ENCODE measurements at regions not wholly inside any gene's neighbourhood (a gene's known extent, or its start where the extent isn't known, plus 50 kb on each side); places are given as distances from the start of the nearest gene placed in this dataset.

DNA sequence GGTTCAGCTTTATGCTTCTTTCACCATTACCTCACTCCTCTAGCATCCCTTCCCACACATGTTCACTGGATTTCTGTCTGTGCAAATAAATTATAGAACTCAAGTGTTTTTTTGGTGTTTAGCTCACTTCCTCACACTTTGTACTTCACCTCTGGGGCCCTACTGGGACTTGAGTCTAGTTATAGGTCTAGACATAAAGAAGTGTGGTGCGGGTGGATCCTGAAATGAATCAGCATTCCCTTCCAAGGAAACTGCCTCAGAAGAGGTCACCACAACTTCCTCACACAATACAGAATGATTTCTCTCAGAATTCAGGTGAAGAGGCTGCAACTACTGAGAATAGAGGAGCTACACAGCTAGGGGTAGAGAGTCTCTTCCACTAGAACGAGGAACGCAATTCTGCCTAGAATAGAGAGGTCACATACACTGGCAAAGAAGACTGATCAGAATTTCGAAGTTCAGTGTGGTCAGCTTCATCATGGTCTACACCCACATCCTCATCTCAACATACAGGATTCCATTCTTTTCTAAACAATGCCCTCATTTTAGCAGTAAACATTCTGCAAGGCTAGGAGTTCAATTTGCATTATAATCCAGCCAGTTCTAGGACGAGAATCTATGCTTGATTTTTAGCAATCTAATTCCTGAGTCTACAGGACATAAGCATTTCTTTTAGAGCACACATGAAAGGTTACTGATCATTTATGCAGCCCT, 938.7 kb upstream of the PHF14 start:
- Mint-ChIP-seq H3K27ac (no peak overlapping the region), H3K9me3 (peaks cover 7% of the 10 kb centered on the region), H3K4me3 (no peak overlapping the region), H3K4me1 (no peaks in the 10 kb centered on the region), H3K36me3 (no peaks in the 10 kb centered on the region), H3K27me3 (no peaks in the 10 kb centered on the region)
- CTCF ChIA-PET = no interaction called here
- no peak for DNase-seq

DNA sequence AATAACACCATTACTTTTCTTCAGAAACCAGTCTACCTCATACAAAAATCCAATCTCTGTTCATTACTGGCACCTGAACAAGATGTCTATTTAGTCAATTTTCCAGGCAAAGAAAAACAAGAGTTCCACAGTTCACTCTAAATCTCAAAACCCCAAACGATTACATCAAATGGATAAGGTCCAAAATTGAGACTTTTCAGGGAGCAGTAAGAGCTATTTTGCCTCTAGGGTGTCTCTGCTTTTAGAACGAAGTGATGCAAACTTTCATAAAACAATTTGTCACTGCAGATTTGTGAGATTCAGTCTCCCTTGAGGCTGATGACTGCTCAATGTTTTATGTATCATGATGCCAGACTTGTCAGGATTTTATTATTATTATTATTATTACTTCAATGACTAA, 937.0 kb upstream of the PHF14 start:
- Mint-ChIP-seq H3K27ac (no peak overlapping the region), H3K27me3 (no peaks in the 10 kb centered on the region), H3K4me3 (no peak overlapping the region), H3K9me3 (no peaks in the 10 kb centered on the region), H3K36me3 (no peaks in the 10 kb centered on the region), H3K4me1 (no peaks in the 10 kb centered on the region)
- CTCF ChIA-PET = no interaction called here
- DNase-seq = no peak

DNA sequence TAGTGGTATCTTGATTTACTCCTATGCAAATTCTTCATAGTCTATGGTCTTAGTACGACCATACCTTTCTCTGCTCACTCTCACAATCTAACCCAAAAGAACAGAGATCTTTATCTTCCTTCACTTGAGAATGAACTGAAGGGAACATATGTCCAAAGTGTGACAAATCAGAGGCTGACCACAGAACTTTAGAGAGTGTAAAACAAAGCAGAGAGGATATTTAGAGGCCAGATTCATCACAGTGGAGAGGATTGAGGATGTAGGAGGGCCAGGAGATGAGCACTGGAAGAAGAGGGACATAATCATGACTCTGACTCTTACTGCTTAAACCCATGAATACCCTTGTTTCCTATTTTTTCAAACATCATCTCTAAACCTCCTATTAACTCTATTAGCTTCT, 935.3 kb upstream of the PHF14 start:
- Mint-ChIP-seq H3K27ac (no peak overlapping the region), H3K36me3 (no peaks in the 10 kb centered on the region), H3K9me3 (no peaks in the 10 kb centered on the region), H3K27me3 (no peaks in the 10 kb centered on the region), H3K4me3 (no peak overlapping the region), H3K4me1 (no peaks in the 10 kb centered on the region)
- CTCF ChIA-PET = no interaction called here
- no peak for DNase-seq

DNA sequence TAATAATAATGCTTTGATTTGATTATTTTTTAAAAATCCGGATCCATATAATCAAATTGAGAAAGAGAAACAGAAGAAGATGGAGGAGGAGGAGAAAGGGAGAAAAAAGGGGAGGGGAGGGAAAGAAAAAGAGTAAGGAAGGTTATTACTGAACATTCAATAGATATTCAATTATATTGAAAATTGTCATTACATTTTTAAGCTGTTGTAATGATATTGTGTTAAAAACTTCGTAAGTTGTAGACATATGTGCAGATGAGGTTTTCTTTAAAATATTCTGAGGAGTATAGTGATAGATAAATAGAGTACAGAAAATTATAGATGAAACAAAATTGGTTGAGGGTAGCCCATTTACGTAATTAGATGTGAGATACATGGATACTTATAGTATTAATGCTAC, 933.0 kb upstream of the PHF14 start:
- Mint-ChIP-seq H3K36me3 (no peaks in the 10 kb centered on the region), H3K9me3 (no peaks in the 10 kb centered on the region), H3K4me3 (no peak overlapping the region), H3K27me3 (no peaks in the 10 kb centered on the region), H3K4me1 (no peaks in the 10 kb centered on the region), H3K27ac (no peak overlapping the region)
- DNase-seq = no peak
- CTCF ChIA-PET = no interaction called here

DNA sequence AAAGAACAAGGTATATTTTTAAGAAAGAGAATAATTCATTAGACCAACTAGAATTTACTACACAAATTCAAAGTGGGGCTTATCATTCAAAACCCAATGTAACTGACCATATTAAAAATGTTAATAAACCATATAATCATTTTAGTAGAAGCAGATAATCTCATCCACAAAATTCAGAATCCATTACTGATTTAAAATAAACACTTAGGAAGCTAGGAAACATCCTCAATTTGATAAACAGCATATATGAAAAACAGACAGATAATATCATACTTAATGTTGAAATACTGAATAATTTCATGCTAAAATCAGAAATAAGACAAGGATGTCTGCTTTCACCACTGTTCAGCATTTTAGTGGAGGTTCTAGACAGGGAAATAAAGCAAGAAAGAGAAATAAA, 902.8 kb upstream of the PHF14 start:
- no peaks in the 10 kb centered on the region for H3K4me1 Mint-ChIP-seq
- H3K36me3 Mint-ChIP-seq = no peaks in the 10 kb centered on the region
- no peak for DNase-seq
- CTCF ChIA-PET = interaction anchor here (0.8 kb wide), 1 partner anchor 9 kb away, joined by 3 read pairs; no protein-coding TSS in a partner anchor
- H3K27me3 Mint-ChIP-seq = no peaks in the 10 kb centered on the region
- H3K9me3 Mint-ChIP-seq = peaks cover 3% of the 10 kb centered on the region
- no peak overlapping the region for H3K27ac Mint-ChIP-seq
- H3K4me3 Mint-ChIP-seq = no peak overlapping the region

DNA sequence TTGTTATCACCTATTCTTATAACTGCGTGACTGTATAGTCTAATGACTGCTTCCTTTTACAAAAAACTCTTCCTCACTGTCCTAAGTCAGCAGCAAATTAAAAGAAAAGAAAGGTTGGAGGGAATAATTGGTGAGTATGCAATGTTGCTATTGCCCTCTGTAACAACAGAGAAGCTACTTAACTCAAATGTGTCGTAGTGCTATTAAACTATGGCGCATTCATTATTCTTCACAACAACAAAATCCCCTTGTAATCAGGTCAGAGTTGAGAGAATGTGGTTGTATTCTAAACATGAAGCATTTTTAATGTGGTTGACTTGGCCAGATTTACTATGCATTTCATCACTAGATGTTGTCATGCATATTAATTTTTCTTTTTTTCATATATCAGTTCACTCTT, 897.8 kb upstream of the PHF14 start:
- Mint-ChIP-seq H3K9me3 (peaks cover 14% of the 10 kb centered on the region), H3K4me3 (no peak overlapping the region), H3K36me3 (no peaks in the 10 kb centered on the region), H3K27me3 (no peaks in the 10 kb centered on the region), H3K27ac (no peak overlapping the region), H3K4me1 (no peaks in the 10 kb centered on the region)
- CTCF ChIA-PET = no interaction called here
- DNase-seq = no peak

DNA sequence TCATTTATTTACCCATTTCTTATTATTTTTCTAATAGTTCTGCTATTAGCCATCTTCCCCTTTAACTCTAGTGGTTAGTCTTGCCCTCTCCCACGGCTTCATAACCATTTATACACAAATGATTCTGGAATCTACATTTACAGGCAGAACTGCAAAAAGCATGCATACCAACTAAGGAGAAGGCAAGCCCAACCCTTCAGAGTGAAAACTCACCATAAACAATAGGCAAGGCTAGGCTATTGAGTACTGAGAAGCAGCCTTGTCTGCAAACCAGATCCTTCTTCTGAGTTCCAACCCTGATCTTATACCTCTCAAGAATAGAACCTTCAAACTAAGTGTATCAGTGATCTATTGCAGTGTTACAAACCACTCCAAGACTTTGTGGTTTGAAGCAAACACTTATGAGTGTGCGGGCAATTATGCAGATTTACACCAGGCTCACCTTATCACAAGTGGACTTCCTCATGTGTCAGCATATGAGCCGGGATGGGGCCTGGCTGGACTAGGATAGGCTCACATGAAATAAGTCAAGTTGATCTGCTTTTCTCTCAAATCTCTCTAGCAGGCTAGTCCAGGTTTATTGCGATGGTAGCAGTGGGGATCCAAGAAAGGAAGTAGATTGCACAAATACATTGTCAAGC, 896.9 kb upstream of the PHF14 start:
- H3K27ac Mint-ChIP-seq = no peak overlapping the region
- DNase-seq = no peak
- CTCF ChIA-PET = no interaction called here
- H3K36me3 Mint-ChIP-seq = no peaks in the 10 kb centered on the region
- H3K9me3 Mint-ChIP-seq = peaks cover 14% of the 10 kb centered on the region
- H3K4me3 Mint-ChIP-seq = no peak overlapping the region
- no peaks in the 10 kb centered on the region for H3K27me3 Mint-ChIP-seq
- no peaks in the 10 kb centered on the region for H3K4me1 Mint-ChIP-seq

DNA sequence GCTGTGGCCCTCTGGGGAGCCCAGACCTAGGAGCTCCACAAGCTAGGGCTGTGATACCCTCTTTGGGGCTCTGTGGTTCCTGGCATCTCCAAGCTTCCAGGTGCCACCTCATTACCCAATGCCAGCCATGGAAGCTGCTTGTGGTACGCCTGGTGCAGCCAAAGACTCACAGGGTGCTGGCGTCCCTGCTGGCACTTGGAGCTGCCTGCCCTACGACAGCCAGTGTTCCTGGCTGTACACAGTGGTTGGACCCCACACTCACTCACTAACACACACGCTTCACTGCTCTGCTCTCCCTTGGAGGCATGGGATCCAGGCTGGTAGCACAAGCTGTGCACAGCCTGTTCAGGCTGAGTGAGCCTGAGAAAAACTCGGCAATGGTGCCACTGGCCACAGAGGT, 894.1 kb upstream of the PHF14 start:
- no peaks in the 10 kb centered on the region for H3K4me1 Mint-ChIP-seq
- H3K36me3 Mint-ChIP-seq = no peaks in the 10 kb centered on the region
- peaks cover 15% of the 10 kb centered on the region for H3K9me3 Mint-ChIP-seq
- no peak overlapping the region for H3K27ac Mint-ChIP-seq
- no peak overlapping the region for H3K4me3 Mint-ChIP-seq
- CTCF ChIA-PET = interaction anchor here (0.6 kb wide), 1 partner anchor 9 kb away, joined by 3 read pairs; no protein-coding TSS in a partner anchor
- no peak for DNase-seq
- no peaks in the 10 kb centered on the region for H3K27me3 Mint-ChIP-seq

DNA sequence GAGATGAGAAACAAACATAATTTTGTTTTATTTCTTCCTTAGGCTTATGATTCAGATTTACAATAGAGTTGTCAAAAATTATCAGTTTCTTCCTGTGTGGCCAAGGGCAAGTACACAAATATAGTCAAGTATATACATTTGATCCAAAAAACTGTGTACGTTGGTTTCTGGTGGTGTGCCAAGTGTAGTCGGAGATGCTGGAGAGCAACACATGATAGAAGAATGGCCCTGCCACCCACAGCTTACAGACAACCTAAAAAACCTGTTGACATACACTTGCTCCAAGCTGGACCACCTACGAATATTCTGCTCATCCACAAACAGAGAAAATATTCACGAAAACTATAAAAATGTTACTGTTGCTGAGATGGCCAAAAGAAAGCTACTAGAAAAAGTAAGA, 890.8 kb upstream of the PHF14 start:
- Mint-ChIP-seq H3K36me3 (no peaks in the 10 kb centered on the region), H3K4me3 (no peak overlapping the region), H3K4me1 (no peaks in the 10 kb centered on the region), H3K27me3 (no peaks in the 10 kb centered on the region), H3K9me3 (peaks cover 12% of the 10 kb centered on the region), H3K27ac (no peak overlapping the region)
- no peak for DNase-seq
- CTCF ChIA-PET = no interaction called here

DNA sequence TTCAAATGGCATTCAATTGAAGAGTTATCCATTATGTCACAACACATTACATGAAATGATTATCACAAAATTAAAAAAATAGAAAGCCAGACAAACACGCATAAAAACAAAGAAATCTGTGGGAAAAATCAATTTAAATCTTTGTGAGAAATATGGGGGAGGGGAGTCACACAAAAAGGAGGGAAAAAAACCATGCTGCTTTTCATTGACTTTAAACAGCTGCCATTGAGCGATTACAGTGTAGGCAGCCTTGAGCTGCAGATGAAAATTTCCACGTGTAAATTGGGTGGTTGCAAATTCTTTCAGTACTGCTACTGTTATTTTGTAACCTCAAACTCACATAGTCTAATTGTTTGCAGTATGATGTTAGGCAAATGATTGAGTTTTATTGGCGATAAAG, 889.9 kb upstream of the PHF14 start:
- no peak overlapping the region for H3K27ac Mint-ChIP-seq
- H3K27me3 Mint-ChIP-seq = no peaks in the 10 kb centered on the region
- peaks cover 12% of the 10 kb centered on the region for H3K9me3 Mint-ChIP-seq
- no peak overlapping the region for H3K4me3 Mint-ChIP-seq
- no peaks in the 10 kb centered on the region for H3K4me1 Mint-ChIP-seq
- no peak for DNase-seq
- H3K36me3 Mint-ChIP-seq = no peaks in the 10 kb centered on the region
- CTCF ChIA-PET = no interaction called here

DNA sequence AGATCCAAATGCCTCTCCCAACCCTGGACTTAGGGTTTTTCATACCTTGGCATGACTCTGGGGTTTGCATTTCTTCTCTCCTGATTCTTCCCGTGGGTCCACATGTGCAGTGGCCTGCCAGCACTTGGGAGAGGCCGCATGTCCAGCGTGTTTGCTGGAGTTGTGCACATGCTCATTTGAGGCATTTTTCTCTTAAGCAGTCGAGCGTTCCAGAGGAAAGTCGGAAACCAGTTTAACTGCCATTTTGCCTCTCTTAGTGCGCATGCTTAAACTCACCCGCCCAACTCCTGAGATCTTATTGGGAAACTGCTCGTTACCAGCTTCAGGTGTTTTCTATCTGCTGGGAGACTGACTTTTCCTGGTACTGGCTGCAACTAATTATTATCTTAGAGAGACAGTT, 888.4 kb upstream of the PHF14 start:
- no peak overlapping the region for H3K27ac Mint-ChIP-seq

DNA sequence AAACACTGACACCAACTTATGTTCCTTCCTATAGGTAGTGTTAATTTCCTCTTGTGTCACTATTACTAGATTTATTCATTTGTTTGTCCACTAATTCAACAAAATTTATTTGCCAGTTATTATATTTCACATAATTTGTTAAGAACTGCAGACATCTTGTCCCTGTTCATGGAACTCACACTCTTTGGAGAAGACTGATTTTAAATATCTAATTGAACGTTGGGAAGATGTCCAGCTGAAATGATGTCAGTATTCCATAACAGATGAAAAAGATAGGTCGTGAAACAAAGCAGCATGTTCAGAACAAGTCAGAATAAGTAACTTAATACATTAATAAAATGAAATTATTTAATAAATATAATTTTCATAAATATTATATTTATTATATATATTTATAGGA, 873.1 kb upstream of the PHF14 start:
- CTCF ChIA-PET = no interaction called here
- Mint-ChIP-seq H3K4me3 (no peak overlapping the region), H3K9me3 (no peaks in the 10 kb centered on the region), H3K27ac (no peak overlapping the region), H3K36me3 (no peaks in the 10 kb centered on the region), H3K27me3 (no peaks in the 10 kb centered on the region), H3K4me1 (no peaks in the 10 kb centered on the region)
- DNase-seq = no peak

More for the DNA sequence above, 888.4 kb upstream of the PHF14 start:
- Mint-ChIP-seq H3K36me3 (no peaks in the 10 kb centered on the region), H3K4me3 (no peak overlapping the region), H3K4me1 (no peaks in the 10 kb centered on the region), H3K9me3 (peaks cover 3% of the 10 kb centered on the region), H3K27me3 (no peaks in the 10 kb centered on the region)
- DNase-seq = no peak
- CTCF ChIA-PET = no interaction called here

DNA sequence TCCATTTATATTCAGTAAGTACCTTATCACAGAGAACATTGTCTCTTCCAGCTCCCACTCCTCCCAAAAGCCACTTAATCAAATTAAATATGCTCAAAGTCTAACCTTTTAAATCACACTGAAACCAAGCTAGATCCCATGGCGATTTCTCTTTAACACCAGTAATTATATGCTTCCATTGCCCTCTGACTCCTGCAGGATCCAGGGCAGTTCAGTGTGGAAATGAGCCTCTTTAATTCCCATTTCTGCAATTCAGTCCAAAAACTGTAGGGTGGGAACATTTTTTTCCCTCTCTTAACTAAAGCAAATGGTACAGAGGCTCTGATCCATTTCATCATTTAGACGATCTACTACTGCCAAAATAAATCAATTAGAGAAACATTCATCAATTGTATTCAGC, 872.3 kb upstream of the PHF14 start:
- H3K36me3 Mint-ChIP-seq = no peaks in the 10 kb centered on the region
- no peak overlapping the region for H3K27ac Mint-ChIP-seq
- CTCF ChIA-PET = no interaction called here
- no peak overlapping the region for H3K4me3 Mint-ChIP-seq
- no peaks in the 10 kb centered on the region for H3K27me3 Mint-ChIP-seq
- no peaks in the 10 kb centered on the region for H3K9me3 Mint-ChIP-seq
- no peaks in the 10 kb centered on the region for H3K4me1 Mint-ChIP-seq
- no peak for DNase-seq

DNA sequence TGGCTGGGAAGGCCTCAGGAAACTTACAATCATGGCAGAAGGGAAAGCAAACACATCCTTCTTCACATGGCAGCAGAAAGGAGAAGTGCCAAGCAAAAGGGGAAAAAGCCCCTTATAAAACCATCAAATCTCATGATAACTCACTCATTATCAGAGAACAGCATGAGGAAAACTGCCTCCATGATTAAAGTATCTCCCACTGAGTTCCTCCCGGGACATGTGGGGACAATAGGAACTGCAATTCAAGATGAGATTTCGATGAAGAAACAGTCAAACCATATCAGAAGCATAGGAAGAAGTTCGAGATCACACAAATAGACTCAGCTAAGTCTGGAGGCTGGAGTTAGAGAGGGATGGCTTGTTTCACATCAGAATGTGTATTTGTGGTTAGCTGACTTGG, 869.4 kb upstream of the PHF14 start:
- Mint-ChIP-seq H3K4me1 (no peaks in the 10 kb centered on the region), H3K36me3 (no peaks in the 10 kb centered on the region), H3K4me3 (no peak overlapping the region), H3K27ac (no peak overlapping the region), H3K9me3 (no peaks in the 10 kb centered on the region), H3K27me3 (no peaks in the 10 kb centered on the region)
- DNase-seq = no peak
- CTCF ChIA-PET = no interaction called here

DNA sequence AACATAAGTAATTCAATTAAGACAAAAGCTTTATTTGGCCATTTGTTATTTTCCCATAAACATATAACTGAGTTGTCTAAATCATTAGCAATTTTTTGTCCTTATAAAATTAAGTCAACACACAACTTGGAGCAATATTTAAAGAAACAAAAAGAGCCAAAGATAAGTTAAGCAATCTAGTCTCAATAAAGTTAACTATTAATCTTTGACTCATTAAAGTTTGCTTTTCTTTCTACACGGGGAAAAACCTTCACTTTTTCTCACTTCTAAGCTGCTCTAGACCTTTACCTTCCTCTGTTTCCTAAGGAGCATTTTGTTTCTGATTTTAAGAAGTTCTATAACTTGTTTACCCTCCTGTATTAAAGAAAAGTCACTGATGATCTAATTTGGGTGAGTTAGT, 867.1 kb upstream of the PHF14 start:
- H3K27me3 Mint-ChIP-seq = no peaks in the 10 kb centered on the region
- CTCF ChIA-PET = no interaction called here
- no peak overlapping the region for H3K27ac Mint-ChIP-seq
- no peak for DNase-seq
- no peaks in the 10 kb centered on the region for H3K36me3 Mint-ChIP-seq
- no peak overlapping the region for H3K4me3 Mint-ChIP-seq
- no peaks in the 10 kb centered on the region for H3K9me3 Mint-ChIP-seq
- H3K4me1 Mint-ChIP-seq = no peaks in the 10 kb centered on the region
